ENCODE measurements at regions not wholly inside any gene's neighbourhood (a gene's known extent, or its start where the extent isn't known, plus 50 kb on each side); places are given as distances from the start of the nearest gene placed in this dataset.

GRCh38 chr20:48292806-48293205, 507.5 kb upstream of the SULF2 start:
- DNase-seq = no peak

DNA sequence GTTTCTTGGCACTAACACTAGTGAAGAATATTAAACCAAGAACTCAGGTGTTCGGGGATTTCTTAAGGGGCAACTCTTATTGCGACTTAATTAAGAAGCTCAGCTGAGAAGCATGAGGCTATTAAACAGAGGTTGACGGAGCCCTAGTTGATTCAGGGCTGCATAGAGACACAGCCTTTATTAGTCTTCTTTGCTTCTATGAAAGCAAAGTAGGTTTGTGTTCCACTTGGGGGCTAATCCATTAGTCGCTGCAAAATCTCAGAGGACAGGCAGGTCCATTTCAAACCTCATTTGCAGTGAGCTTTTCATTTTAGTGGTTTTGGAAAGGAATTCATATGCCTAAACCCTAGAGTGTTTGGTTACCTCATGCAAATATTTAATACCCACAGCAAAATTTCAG, 506.6 kb upstream of the SULF2 start:
- no peak for DNase-seq

DNA sequence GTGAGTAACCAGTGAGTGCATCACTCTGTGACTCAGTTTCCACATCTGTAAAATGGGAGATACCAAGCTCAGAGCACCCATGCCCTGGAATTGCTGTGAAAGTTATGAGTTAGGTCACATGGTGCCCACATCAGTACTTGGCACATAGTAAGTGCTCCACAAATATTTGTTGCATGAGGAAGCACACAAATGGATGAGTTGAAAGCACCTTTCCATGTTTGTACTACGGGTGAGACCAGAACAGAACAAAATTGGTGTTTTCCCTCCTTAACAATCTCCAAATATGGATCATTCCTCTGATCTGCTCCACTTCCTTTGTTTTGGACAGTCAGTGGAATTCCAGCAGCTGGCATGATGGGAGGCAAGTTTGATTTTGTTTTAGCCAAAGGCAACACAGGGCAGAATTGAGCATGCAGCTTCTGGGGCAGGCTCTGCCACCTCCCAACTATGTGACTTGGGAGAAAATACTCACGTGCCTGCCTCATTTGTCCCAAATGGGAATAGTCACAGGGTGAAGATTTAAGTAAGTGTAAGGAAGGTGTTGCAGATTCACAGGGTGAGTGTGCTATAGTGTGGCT, 503.7 kb upstream of the SULF2 start:
- no peak for DNase-seq

- DNase-seq = no peak
Measured at GRCh38 chr20:48287552-48288170, 502.4 kb upstream of the SULF2 start.

DNA sequence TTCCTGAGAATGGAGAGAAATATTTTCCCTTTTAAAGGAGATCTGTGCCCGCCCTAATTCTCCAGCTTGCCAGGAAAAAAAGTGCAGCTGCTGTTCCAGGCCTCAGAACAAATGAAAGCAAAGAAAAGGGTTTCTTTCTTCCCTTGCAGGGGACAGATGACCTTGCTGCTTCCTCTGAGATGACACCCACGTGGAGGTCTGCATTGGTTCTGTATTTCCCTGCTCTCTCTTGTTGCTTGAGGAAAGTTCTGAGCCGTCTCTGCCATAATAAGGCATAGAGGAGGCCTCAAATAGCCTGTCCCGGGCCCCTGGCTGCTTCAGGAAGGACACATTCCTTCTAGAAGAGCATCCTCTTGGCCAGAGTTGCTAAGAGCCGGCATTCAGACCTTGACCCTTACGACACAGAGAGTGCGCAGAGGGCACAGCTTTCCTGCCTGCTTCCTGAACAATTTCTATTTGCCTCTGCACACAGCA, 501.8 kb upstream of the SULF2 start:
- DNase-seq = peak; percentile 41

- DNase-seq = peak; percentile 44
Measured at GRCh38 chr20:48286601-48287000, 501.3 kb upstream of the SULF2 start.

- DNase-seq = no peak
Measured at GRCh38 chr20:48285656-48286055, 500.4 kb upstream of the SULF2 start.

DNA sequence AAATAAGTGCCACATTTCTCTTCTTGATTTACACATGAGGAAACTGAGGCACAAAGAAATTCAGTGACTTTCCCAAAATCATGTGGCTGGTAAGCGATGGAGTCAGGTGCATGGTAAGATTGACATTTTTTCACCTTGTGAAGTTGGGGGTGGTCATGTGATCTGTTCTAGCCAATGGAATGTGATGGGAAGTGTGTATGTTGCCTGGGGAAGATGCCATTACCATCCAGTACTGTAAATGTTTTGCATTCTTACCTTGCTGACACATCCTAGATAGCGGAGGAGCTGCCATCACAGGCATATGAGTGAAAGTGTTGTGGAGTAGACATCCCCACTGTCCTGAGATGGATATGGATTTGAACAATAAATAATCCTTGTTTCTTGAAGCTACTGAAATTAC, 499.6 kb upstream of the SULF2 start:
- DNase-seq = no peak

- no peak for DNase-seq
Measured at GRCh38 chr20:48284315-48284714, 499.0 kb upstream of the SULF2 start.

GRCh38 chr20:48283470-48284110, 498.3 kb upstream of the SULF2 start:
- no peak for DNase-seq

DNA sequence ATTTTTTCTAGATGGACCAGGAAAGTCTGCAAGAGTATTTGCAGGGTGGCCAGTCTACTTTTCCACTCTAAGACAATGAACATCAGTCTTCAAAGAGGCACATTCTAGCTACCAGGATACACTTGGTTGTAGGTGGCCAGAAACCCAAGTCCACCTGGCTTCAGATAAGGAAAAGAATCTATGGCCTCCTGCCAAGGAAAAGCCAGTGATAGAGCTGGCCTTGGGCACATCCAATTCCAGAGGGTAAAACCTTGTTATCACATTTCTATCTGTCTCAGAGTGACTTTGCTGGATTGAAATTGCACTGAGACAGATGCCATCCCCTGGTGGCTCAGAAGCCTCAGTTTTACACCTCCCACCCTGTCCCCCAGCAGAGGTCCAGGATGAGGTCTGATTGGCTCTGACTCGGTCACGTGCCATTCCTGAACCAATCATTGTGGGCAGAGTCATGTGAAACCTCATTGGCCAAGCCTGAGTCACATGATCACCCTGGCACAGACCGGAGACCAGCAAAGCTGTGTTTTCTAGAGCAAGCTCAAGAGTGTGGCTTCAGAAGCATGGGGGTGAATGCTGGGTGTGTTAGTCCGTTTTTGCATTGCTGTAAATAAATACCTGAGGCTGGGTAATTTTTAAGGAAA, 497.4 kb upstream of the SULF2 start:
- peak; percentile 64 for DNase-seq

DNA sequence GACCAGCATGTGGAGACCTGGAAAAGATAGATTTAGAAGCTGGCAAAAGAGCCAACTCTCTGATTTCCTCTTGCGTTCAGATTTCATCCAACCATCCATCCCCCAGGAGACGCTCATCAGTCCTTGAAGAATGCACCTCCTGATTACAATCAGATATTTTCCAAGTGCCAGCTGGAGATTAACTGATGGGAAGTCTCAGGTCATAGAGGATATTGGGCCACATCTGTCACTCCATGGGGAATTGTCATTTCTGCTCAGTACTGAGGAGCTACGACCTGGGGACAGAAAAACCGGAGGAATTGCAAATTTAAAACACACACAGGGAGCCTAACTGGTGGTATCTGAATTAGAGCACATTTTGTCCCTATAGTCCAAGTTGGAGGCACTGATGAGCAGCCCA, 496.2 kb upstream of the SULF2 start:
- DNase-seq = peak; percentile 96

DNA sequence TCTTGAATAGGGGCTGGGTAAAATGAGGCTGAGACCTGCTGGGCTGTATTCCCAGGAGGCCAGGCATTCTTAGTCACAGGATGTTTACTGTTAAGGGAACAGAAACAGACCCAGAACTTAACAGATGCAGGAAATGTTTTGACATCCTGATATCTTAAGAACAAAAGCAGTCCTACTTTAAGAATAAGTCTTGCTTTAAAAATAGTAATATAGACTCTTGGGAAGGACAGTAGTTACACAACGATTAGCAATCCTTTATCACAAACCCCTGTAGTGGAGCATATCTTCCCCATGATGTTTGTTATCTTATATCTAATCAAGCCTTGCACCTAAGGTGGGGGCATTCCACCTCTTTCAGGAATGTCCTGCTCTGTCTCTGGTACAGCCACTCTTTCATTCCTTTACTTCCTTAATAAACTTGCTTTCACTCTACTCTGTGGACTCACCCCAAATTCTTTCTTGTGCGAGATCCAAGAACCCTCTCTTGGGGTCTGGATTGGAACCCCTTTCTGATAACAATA, 493.7 kb upstream of the SULF2 start:
- DNase-seq = no peak

GRCh38 chr20:48277266-48277665, 492.0 kb upstream of the SULF2 start:
- peak; percentile 79 for DNase-seq

DNA sequence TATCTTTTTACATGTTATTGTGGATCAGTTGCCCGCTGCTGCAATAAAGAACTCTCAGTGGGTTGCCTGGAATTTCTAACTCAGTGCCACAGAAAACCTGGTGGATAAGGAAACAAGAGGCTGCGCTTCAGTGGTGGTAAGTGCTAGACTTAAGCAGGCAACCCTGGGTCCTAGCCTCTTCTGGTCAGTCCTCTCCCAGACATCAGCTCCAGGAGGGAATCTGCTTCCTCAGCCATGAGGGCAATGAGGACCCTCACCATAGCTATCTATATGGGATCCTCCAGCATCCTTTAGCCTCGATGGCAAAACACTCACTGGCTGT, 490.7 kb upstream of the SULF2 start:
- DNase-seq = no peak

DNA sequence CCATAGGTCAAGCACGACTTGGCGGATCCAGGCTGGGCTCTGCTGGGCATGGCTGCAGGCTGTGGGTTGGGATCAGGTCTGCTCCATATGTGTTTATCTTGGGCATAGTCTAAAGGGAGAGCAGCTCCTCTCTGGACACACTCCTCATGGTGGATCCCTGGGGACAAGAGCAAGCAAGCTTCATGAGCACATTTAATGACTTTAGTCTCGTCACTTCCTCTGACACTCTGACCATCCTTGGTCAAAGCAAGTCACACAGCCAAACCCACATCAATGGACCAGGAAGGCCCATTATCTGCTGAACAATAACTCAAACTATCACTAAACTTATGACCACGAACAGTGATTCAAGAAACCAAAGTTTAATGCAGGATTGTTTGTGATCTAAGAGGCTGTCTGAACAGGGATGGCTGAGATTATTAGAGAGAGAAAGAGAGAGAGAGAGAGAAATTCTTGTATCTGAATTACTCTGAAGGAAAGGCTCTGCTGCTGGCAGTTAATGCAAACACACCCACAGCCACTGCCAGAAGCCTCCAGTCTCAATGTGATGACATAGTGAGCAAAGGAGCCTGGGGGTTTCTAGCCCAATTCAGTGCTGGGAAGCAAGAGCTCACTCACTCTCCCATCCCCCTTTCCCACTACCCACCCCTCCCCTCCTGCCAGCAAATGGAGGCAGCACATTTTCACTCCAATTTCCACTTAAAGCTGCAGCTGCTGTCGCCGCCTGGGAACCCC, 490.2 kb upstream of the SULF2 start:
- peak; percentile 98 for DNase-seq

- DNase-seq = no peak
Measured at GRCh38 chr20:48273843-48274242, 488.6 kb upstream of the SULF2 start.

DNA sequence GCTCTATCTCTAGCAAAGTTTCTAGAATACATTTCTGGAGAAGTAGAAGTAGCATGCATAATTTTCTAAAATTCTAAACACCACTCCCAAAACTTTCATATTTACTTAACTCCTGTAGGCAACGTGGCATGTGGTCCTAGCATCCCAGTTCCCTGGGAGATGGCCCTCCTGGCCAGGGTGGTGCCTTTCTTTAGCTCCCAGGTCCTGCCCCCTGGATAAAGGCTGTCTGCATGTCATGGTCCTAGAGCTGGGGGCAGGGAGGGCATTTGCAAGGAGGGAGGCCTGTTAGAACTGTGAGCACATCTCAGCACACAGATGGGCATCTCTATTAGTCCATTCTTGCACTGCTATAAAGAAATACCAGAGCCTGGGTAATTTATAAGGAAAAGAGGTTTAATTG, 485.6 kb upstream of the SULF2 start:
- DNase-seq = no peak

GRCh38 chr20:48267860-48268633, 482.8 kb upstream of the SULF2 start:
- DNase-seq = no peak

GRCh38 chr20:48266571-48266970, 481.3 kb upstream of the SULF2 start:
- no peak for DNase-seq

DNA sequence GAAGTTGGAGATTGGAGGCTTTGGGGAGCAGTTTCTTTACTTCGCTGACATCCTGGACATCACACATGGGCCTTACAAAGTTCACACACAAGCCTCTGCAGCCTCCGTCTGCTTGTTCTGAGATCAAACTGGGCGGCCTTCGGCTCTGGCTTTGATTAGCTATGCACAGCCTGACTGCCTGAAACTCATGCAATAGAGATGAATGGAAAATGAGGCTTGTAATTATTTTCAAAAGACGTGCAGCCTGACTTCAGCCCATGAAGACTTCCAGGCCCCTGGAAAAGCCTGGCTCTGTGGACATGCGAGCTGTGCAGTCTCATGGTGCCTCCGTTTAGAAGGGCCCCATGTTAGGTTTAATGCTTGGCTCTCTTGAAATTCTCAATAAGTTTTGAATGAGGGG, 480.5 kb upstream of the SULF2 start:
- DNase-seq = no peak

DNA sequence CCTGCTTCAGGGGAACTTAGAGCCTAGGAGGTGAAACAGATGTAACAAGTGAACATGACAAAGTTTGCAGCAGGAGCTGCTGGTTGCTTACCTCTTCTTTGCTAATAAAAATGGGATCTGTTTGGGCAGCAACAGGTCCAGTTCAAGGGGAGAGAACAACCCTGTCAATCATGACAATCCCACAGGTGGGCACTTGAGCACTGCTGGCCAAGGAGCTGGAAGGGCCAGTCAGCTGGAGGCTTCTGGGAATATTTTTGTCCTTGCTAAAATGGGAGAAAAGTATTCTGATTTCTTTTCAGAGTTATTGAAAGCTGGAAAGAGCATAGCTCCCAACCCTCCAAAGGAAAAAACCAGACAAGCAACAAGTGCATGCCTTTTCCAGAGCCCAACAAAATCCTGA, 477.7 kb upstream of the SULF2 start:
- DNase-seq = no peak

DNA sequence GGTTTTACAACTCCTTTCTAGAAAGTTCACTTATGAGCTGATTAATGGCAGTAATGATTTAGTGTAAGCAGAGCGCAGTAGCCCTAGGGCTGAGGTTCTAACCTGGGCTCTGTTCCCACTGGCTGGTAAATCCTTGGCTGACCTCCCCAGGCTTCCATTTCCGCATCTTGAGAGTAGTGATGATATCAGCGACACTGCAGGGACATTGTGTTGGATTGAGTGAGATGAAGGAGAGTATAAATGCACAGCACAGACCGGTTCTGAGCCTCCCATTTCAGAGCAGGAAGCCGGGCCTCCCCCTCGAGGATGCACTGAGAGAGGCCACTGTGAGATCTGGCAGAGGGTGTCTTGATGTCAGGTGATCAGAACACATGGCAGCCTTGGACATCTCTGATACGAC, 477.2 kb upstream of the SULF2 start:
- peak; percentile 50 for DNase-seq
